ENCODE measurements at regions not wholly inside any gene's neighbourhood (a gene's known extent, or its start where the extent isn't known, plus 50 kb on each side); places are given as distances from the start of the nearest gene placed in this dataset.

DNA sequence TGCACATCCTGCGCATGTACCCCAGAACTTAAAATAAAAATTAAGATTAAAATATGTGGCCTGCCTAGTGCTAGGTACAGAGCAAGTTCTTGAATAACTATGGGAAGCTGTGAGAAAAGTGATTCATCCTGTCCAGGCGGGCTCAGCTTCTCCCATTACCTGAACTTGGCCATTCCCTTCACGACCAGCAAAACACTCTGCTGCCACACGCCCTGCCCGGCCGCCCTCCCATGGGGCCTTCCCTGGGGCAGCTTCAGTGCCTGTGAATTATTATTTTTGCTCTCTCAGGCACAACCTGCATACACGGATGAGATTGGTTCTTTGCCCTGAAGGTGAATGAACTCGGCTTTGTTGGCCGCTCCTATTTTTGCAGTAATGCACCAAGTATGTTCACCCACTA, 209.2 kb upstream of the SHH start:
- no peak overlapping the region for H3K27ac ChIP-seq (ENCODE audit: low read depth)
- no peaks in the 10 kb centered on the region for H3K27me3 ChIP-seq (ENCODE audit: insufficient read depth)
- peaks cover 6% of the 10 kb centered on the region; the same call in 2 of the 3 replicates for H3K4me1 Mint-ChIP-seq

More for the DNA sequence above, 209.2 kb upstream of the SHH start:
- no peaks in the 10 kb centered on the region for H3K79me2 ChIP-seq (replicated peaks; ENCODE audit: insufficient read depth)
- no peak overlapping the region for H3K4me2 ChIP-seq
- H3K27me3 Mint-ChIP-seq (ENCODE audit: insufficient read depth, low read depth, poor library complexity), result no peaks in the 10 kb centered on the region
- H3K4me3 Mint-ChIP-seq, result no peak overlapping the region
- no peaks in the 10 kb centered on the region for H3F3A ChIP-seq (replicated peaks; ENCODE audit: low read depth)
- DNase-seq (ENCODE audit: low spot score), result no peak
- no peak overlapping the region for H3K4me3 ChIP-seq
- H3K4me1 ChIP-seq (ENCODE audit: insufficient read depth), result no peaks in the 10 kb centered on the region
- no peaks in the 10 kb centered on the region for H3K36me3 Mint-ChIP-seq (ENCODE audit: low read depth)
- no peaks in the 10 kb centered on the region for H4K20me1 ChIP-seq (replicated peaks; ENCODE audit: insufficient read depth)
- TF ChIP-seq EZH2phosphoT487 (IDR thresholded peaks at IDR 0.05; ENCODE audit: unreplicated experiment) (no peak), EZH2 (IDR thresholded peaks at IDR 0.05; ENCODE audit: low read depth, unreplicated experiment) (no peak), CREB1 (CRISPR knock-in tag; IDR thresholded peaks at IDR 0.05; ENCODE audit: low read depth) (no peak), NANOG (IDR thresholded peaks at IDR 0.05; ENCODE audit: borderline replicate concordance) (no peak), POLR2AphosphoS5 (IDR thresholded peaks at IDR 0.05; ENCODE audit: low read depth) (no peak), ZNF114 (CRISPR knock-in tag; IDR thresholded peaks at IDR 0.05) (no peak)
- TF ChIP-seq, protein P1, sequence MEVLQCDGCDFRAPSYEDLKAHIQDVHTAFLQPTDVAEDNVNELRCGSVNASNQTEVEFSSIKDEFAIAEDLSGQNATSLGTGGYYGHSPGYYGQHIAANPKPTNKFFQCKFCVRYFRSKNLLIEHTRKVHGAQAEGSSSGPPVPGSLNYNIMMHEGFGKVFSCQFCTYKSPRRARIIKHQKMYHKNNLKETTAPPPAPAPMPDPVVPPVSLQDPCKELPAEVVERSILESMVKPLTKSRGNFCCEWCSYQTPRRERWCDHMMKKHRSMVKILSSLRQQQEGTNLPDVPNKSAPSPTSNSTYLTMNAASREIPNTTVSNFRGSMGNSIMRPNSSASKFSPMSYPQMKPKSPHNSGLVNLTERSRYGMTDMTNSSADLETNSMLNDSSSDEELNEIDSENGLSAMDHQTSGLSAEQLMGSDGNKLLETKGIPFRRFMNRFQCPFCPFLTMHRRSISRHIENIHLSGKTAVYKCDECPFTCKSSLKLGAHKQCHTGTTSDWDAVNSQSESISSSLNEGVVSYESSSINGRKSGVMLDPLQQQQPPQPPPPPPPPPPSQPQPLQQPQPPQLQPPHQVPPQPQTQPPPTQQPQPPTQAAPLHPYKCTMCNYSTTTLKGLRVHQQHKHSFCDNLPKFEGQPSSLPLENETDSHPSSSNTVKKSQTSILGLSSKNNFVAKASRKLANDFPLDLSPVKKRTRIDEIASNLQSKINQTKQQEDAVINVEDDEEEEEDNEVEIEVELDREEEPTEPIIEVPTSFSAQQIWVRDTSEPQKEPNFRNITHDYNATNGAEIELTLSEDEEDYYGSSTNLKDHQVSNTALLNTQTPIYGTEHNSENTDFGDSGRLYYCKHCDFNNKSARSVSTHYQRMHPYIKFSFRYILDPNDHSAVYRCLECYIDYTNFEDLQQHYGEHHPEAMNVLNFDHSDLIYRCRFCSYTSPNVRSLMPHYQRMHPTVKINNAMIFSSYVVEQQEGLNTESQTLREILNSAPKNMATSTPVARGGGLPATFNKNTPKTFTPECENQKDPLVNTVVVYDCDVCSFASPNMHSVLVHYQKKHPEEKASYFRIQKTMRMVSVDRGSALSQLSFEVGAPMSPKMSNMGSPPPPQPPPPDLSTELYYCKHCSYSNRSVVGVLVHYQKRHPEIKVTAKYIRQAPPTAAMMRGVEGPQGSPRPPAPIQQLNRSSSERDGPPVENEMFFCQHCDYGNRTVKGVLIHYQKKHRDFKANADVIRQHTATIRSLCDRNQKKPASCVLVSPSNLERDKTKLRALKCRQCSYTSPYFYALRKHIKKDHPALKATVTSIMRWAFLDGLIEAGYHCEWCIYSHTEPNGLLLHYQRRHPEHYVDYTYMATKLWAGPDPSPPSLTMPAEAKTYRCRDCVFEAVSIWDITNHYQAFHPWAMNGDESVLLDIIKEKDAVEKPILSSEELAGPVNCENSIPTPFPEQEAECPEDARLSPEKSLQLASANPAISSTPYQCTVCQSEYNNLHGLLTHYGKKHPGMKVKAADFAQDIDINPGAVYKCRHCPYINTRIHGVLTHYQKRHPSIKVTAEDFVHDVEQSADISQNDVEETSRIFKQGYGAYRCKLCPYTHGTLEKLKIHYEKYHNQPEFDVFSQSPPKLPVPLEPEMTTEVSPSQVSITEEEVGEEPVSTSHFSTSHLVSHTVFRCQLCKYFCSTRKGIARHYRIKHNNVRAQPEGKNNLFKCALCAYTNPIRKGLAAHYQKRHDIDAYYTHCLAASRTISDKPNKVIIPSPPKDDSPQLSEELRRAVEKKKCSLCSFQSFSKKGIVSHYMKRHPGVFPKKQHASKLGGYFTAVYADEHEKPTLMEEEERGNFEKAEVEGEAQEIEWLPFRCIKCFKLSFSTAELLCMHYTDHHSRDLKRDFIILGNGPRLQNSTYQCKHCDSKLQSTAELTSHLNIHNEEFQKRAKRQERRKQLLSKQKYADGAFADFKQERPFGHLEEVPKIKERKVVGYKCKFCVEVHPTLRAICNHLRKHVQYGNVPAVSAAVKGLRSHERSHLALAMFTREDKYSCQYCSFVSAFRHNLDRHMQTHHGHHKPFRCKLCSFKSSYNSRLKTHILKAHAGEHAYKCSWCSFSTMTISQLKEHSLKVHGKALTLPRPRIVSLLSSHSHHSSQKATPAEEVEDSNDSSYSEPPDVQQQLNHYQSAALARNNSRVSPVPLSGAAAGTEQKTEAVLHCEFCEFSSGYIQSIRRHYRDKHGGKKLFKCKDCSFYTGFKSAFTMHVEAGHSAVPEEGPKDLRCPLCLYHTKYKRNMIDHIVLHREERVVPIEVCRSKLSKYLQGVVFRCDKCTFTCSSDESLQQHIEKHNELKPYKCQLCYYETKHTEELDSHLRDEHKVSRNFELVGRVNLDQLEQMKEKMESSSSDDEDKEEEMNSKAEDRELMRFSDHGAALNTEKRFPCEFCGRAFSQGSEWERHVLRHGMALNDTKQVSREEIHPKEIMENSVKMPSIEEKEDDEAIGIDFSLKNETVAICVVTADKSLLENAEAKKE (CRISPR knock-in tag; IDR thresholded peaks at IDR 0.05), result no peak
- TF ChIP-seq, protein P2, sequence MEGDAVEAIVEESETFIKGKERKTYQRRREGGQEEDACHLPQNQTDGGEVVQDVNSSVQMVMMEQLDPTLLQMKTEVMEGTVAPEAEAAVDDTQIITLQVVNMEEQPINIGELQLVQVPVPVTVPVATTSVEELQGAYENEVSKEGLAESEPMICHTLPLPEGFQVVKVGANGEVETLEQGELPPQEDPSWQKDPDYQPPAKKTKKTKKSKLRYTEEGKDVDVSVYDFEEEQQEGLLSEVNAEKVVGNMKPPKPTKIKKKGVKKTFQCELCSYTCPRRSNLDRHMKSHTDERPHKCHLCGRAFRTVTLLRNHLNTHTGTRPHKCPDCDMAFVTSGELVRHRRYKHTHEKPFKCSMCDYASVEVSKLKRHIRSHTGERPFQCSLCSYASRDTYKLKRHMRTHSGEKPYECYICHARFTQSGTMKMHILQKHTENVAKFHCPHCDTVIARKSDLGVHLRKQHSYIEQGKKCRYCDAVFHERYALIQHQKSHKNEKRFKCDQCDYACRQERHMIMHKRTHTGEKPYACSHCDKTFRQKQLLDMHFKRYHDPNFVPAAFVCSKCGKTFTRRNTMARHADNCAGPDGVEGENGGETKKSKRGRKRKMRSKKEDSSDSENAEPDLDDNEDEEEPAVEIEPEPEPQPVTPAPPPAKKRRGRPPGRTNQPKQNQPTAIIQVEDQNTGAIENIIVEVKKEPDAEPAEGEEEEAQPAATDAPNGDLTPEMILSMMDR (conservative IDR thresholded peaks at IDR 0.05; ENCODE audit: low read depth in 2 of 2), result no peak
- no peak overlapping the region for H2AFZ ChIP-seq
- H3K36me3 ChIP-seq (ENCODE audit: insufficient read depth), result no peaks in the 10 kb centered on the region
- ATAC-seq, result no peak
- H3K9me2 ChIP-seq (ENCODE audit: insufficient read depth), result no peaks in the 10 kb centered on the region
- H3K9me3 Mint-ChIP-seq, result no peaks in the 10 kb centered on the region
- no peak overlapping the region for H3K27ac Mint-ChIP-seq

Data from GM23338 (cell line).